Epithelial cell of esophagus (primary cell): ENCODE measurements at regions not wholly inside any gene's neighbourhood (a gene's known extent, or its start where the extent isn't known, plus 50 kb on each side); places are given as distances from the start of the nearest gene placed in this dataset.

Experiments
- DNase-seq: peaks from one replicate; pipeline ENCODE4 v3.0.0; 2010; ENCODE audit warnings: low read depth
- H3K4me3 ChIP-seq: 2 replicates; pipeline ENCODE4 v1.5.1; 2011; ENCODE audit warnings: mild to moderate bottlenecking, low read length, control low read depth
- CTCF ChIP-seq: IDR thresholded peaks from 2 replicates; pipeline ENCODE4 v1.5.1; 2011; ENCODE audit warnings: low read depth, mild to moderate bottlenecking, low read length, control low read depth, inconsistent platforms; ENCODE audit not compliant: insufficient read depth; ENCODE audit errors: missing control alignments

GRCh38 chr3:137259701-137260100 lies 301.9 kb downstream of the IL20RB start:
- no peak overlapping the region for H3K4me3 ChIP-seq
- no peak for TF ChIP-seq CTCF
- no peak for DNase-seq

- DNase-seq: no peak
- H3K4me3 ChIP-seq: no peak overlapping the region
- TF ChIP-seq CTCF: no peak
Measured at GRCh38 chr3:137264071-137264820, 306.5 kb downstream of the IL20RB start.

- no peak for DNase-seq
- TF ChIP-seq CTCF: no peak
- H3K4me3 ChIP-seq: no peak overlapping the region
Measured at GRCh38 chr3:137264843-137265330, 307.1 kb downstream of the IL20RB start.

GRCh38 chr3:137282871-137283270 lies 325.1 kb downstream of the IL20RB start:
- H3K4me3 ChIP-seq: no peak overlapping the region
- no peak for DNase-seq
- TF ChIP-seq CTCF: no peak

- H3K4me3 ChIP-seq: no peak overlapping the region
- no peak for TF ChIP-seq CTCF
- DNase-seq: no peak
Measured at GRCh38 chr3:137285924-137286323, 328.1 kb downstream of the IL20RB start.

- DNase-seq: no peak
- TF ChIP-seq CTCF: no peak
- no peak overlapping the region for H3K4me3 ChIP-seq
Measured at GRCh38 chr3:137293086-137293485, 335.3 kb downstream of the IL20RB start.

GRCh38 chr3:137294139-137294538 lies 336.4 kb downstream of the IL20RB start:
- DNase-seq: no peak
- no peak overlapping the region for H3K4me3 ChIP-seq
- no peak for TF ChIP-seq CTCF
